ENCODE measurements at regions not wholly inside any gene's neighbourhood (a gene's known extent, or its start where the extent isn't known, plus 50 kb on each side); places are given as distances from the start of the nearest gene placed in this dataset.

DNA sequence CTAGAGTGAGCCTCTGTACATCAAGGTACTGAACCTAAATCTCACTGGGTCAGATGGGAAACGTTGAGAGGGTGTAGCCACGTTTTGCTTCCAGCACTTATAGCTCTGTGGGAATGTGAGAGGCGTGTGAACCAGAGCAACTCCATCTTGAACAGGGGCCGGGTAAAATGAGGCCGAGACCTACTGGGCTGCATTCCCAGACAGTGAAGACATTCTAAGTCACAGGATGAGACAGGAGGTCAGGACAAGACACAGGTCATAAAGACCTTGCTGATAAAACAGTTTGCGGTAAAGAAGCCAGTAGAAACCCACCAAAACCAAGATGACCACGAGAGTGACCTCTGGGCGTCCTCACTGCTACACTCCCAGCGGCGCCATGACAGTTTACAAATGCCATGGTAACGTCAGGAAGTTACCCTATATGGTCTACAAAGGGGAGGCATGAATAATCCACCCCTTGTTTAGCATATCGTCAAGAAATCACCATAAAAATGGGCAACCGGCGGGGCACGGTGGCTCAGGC, 63.4 kb upstream of the NCOR2 start:
- no peak for DNase-seq (ENCODE audit: low read depth)
- TF ChIP-seq, protein P1, sequence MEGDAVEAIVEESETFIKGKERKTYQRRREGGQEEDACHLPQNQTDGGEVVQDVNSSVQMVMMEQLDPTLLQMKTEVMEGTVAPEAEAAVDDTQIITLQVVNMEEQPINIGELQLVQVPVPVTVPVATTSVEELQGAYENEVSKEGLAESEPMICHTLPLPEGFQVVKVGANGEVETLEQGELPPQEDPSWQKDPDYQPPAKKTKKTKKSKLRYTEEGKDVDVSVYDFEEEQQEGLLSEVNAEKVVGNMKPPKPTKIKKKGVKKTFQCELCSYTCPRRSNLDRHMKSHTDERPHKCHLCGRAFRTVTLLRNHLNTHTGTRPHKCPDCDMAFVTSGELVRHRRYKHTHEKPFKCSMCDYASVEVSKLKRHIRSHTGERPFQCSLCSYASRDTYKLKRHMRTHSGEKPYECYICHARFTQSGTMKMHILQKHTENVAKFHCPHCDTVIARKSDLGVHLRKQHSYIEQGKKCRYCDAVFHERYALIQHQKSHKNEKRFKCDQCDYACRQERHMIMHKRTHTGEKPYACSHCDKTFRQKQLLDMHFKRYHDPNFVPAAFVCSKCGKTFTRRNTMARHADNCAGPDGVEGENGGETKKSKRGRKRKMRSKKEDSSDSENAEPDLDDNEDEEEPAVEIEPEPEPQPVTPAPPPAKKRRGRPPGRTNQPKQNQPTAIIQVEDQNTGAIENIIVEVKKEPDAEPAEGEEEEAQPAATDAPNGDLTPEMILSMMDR (IDR thresholded peaks at IDR 0.05; ENCODE audit: insufficient read depth, low read depth, low read length, missing control alignments) = no peak
- H3K4me3 ChIP-seq (ENCODE audit: low read length) = no peak overlapping the region

DNA sequence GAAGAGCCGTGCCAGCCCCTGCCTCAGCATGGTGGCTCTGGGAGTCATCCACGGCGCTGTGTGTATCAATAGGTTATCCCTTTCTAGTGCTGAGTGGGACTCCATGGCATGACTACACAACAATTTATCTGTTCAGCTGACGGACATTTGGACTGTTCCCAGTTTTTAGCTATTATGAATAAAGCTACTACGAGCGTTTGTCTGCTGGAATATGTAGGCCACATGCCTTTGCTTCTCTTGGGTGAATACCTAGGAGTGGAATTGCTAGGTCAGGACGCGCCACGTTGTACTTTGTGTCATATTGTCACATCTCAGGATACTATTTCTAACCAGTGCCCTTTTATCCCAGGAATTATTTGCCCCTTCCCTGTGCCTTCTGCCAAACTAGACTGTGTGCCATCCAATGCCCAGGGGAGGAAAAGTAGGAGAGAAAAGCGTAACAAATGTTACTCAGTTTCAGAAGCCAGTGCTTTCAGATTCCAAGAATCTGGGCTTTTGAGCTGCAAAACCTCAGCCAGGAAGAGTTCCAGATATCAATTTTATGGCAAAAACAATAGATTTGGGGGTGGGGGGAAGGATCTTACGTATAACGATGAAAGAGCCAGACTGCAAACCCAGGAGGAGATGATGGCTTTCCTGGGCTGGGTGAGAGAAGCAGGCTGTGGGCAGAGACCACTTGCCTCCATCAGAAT, 62.5 kb upstream of the NCOR2 start:
- H3K4me3 ChIP-seq (ENCODE audit: low read length) = no peak overlapping the region
- TF ChIP-seq, protein P1 (IDR thresholded peaks at IDR 0.05; ENCODE audit: insufficient read depth, low read depth, low read length, missing control alignments) = no peak
- no peak for DNase-seq (ENCODE audit: low read depth)

DNA sequence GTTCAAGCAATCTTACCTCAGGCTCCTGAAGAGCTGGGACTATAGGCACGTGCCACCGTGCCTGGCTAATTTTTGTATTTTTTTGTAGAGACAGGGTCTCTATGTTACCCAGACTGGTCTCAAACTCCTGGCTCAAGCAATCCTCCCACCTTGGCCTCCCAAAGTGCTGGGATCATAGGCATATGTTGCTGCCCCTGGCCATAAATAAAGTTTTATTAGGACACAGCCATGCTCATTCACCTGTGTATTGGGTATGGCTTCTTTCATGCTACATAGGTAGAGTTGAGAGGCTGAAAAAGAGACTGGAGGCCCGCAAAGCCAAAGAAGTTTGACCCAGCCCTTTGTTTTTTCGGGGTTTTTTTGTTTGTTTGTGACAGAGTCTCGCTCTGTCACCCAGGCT, 61.7 kb upstream of the NCOR2 start:
- no peak overlapping the region for H3K4me3 ChIP-seq (ENCODE audit: low read length)
- no peak for DNase-seq (ENCODE audit: low read depth)
- TF ChIP-seq, protein P1 (IDR thresholded peaks at IDR 0.05; ENCODE audit: insufficient read depth, low read depth, low read length, missing control alignments) = no peak

DNA sequence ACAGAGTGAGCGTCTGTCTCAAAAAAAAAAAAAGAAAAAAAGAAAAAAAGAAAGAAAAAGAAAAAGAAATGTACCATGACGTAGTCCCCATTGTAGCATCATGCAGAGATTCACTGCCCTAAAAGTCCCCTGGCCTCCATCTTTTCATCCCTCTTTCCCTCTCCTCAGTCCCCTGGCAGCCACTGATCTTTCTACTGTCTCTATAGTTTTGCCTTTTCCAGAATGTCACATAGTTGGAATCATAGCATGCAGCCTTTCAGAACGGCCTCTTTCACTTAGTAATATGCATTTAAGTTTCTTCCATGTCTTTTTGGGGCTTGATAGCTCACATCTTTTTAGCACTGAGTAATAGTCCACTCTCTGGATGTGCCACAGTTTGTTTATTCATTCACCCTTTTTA, 60.5 kb upstream of the NCOR2 start:
- DNase-seq (ENCODE audit: low read depth) = no peak

DNA sequence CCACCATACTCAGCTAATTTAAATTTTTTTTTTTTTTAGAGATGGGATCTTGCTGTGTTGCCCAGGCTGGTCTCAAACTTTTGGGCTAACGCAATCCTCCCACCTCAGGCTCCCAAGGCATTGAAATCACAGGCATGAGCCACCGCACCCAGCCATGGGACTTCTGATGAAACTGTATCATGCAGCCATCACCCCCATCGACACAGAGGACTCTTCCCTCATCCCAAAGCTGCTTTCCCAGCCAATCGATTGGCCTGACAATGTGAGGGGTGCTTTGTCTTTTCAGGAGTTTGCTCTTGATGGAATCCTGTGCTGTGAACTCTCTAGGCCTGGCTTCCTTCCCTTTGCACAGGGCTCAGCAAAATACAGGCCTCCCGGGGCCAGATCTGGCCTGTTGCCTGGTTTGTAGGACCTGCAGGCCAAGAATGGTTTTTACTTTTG, 59.6 kb upstream of the NCOR2 start:
- TF ChIP-seq, protein P1 (IDR thresholded peaks at IDR 0.05; ENCODE audit: insufficient read depth, low read depth, low read length, missing control alignments) = no peak
- no peak overlapping the region for H3K4me3 ChIP-seq (ENCODE audit: low read length)
- no peak for DNase-seq (ENCODE audit: low read depth)

More for the DNA sequence above, 60.5 kb upstream of the NCOR2 start:
- TF ChIP-seq, protein P1 (IDR thresholded peaks at IDR 0.05; ENCODE audit: insufficient read depth, low read depth, low read length, missing control alignments) = no peak
- no peak overlapping the region for H3K4me3 ChIP-seq (ENCODE audit: low read length)

DNA sequence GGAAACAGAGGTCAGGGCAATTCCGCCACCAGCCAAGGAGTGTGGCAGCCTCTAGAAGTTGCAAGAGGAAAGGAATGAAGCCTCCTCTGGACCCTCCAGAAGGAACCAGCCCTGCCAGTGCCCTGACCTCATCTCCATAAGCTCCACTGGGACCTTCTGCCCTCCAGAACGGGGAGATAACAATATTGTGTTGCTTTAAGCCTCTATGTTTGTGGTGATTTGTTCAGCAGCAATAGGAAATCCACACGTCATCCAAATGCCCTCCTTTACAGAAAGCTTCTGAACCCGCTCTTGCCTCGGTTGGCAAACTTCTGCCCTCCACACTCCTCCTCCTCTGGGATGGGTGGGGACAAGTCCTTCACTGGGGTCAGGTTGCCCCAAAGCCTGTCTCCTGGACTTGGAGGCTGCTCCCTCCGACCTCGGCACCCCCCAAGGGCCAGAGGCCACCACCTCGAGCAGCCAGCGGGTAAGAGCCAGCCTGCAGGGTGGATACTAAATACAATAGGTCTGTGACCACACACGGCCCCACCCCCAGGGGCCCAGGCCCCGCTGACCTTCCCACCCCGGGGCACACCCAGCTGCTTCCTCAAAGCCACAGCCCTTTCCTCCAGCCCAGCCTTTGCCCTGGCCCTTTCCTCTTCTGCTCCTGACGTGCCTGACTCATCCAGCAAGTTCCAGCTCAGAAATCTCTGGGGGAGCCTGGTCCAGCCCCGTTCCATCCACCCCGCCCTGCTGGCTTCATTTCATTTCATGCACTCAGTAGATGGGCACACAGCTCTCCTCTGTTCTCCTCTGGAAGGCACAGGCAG, 58.7 kb upstream of the NCOR2 start:
- peak; percentile 62 for DNase-seq (ENCODE audit: low read depth)
- TF ChIP-seq, protein P1 (IDR thresholded peaks at IDR 0.05; ENCODE audit: insufficient read depth, low read depth, low read length, missing control alignments) = no peak
- no peak overlapping the region for H3K4me3 ChIP-seq (ENCODE audit: low read length)

All from epithelial cell of esophagus (primary cell).